Heart left ventricle (tissue), 13 donors: ENCODE measurements at regions not wholly inside any gene's neighbourhood (a gene's known extent, or its start where the extent isn't known, plus 50 kb on each side); places are given as distances from the start of the nearest gene placed in this dataset.

Source experiments
- POLR2A ChIP-seq, 2 donors: fragments of 450-650 bp; IDR thresholded peaks; one replicate each; pipeline ENCODE4 v1.6.1; 2017; ENCODE audit warnings: antibody characterized with exemption in 2 of 2, mild to moderate bottlenecking in 2 of 2, moderate library complexity in 2 of 2
- TF ChIP-seq, protein P1 (sequence below), 12 donors: fragments of 200-600 bp; sonication (generic) in 4 of 12; IDR thresholded peaks; one replicate each; pipeline versions ENCODE4 v1.5.0 to v1.8.0; 2018 to 2022; ENCODE audit warnings: antibody characterized with exemption in 12 of 12, mild to moderate bottlenecking in 5 of 12
- donor health status: ischemic (EF 13 %, LVEDD 7.1; RV severe dilation, severe dysfunction).
- donor health status: DM: no; HTN: yes; CAD: no.
- donor health status: DM: no; HTN: no; CAD: no.
- donor health status: ischemic (EF 25% LVEDD 6.9; RV normal size, moderate dysfunction).
- donor health status: ischemic (EF 25% LVEDD 5.7; RV mildly dilated, moderate dysfunction).
- donor health status: ischemic (EF 35%, LVEDD 5.7; RV mildly dilated, moderate dysfunction).
- donor health status: nonischemic (EF 11% LVEDD 7.7; RV severe dilation, severe dysfunction).
- donor health status: DM: yes; HTN: yes; CAD: no.
- donor health status: PGD.
- donor health status: ischemic (EF 29% LVEDD 5.4; RV normal size, mild dysfunction).
- donor health status: nonischemic (EF 23%, LVEDD 6.1; RV moderate dilation, normal function).

- TF ChIP-seq, protein P1, sequence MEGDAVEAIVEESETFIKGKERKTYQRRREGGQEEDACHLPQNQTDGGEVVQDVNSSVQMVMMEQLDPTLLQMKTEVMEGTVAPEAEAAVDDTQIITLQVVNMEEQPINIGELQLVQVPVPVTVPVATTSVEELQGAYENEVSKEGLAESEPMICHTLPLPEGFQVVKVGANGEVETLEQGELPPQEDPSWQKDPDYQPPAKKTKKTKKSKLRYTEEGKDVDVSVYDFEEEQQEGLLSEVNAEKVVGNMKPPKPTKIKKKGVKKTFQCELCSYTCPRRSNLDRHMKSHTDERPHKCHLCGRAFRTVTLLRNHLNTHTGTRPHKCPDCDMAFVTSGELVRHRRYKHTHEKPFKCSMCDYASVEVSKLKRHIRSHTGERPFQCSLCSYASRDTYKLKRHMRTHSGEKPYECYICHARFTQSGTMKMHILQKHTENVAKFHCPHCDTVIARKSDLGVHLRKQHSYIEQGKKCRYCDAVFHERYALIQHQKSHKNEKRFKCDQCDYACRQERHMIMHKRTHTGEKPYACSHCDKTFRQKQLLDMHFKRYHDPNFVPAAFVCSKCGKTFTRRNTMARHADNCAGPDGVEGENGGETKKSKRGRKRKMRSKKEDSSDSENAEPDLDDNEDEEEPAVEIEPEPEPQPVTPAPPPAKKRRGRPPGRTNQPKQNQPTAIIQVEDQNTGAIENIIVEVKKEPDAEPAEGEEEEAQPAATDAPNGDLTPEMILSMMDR (IDR thresholded peaks at IDR 0.05) = no peak
- no peak for TF ChIP-seq POLR2A (IDR thresholded peaks at IDR 0.05)
Measured at GRCh38 chr6:55977959-55978665, 102.7 kb upstream of the BMP5 start.
